ENCODE measurements at regions not wholly inside any gene's neighbourhood (a gene's known extent, or its start where the extent isn't known, plus 50 kb on each side); places are given as distances from the start of the nearest gene placed in this dataset.

- no peaks in the 10 kb centered on the region for H3K9me3 ChIP-seq
- ATAC-seq, result no peak
- intact Hi-C loops (cut with DNase I, micrococcal nuclease), result no loop called here
- DNase-seq, result no peak
- H3K4me1 ChIP-seq (ENCODE audit: low read depth), result no peaks in the 10 kb centered on the region
- no peak overlapping the region for H3K4me3 ChIP-seq
- TF ChIP-seq CTCF (IDR thresholded peaks at IDR 0.05), result no peak
- no peaks in the 10 kb centered on the region for H3K36me3 ChIP-seq (ENCODE audit: low read depth)
Measured at GRCh38 chr5:114686356-114686755, 324.5 kb downstream of the KCNN2 start.

- DNase-seq (no peak), ATAC-seq (no peak)
- intact Hi-C loops (cut with DNase I, micrococcal nuclease), result no loop called here
- Histone ChIP-seq H3K9me3 (no peaks in the 10 kb centered on the region), H3K4me1 (ENCODE audit: low read depth) (no peaks in the 10 kb centered on the region), H3K4me3 (no peak overlapping the region), H3K36me3 (ENCODE audit: low read depth) (no peaks in the 10 kb centered on the region)
- TF ChIP-seq CTCF (IDR thresholded peaks at IDR 0.05), result no peak
Measured at GRCh38 chr5:114678778-114679177, 316.9 kb downstream of the KCNN2 start.

GRCh38 chr5:114665551-114665950 lies 303.7 kb downstream of the KCNN2 start:
- ATAC-seq (no peak), DNase-seq (no peak)
- H3K9me3 ChIP-seq, result no peaks in the 10 kb centered on the region
- intact Hi-C loops (cut with DNase I, micrococcal nuclease), result no loop called here
- H3K4me1 ChIP-seq (ENCODE audit: low read depth), result no peaks in the 10 kb centered on the region
- no peak overlapping the region for H3K4me3 ChIP-seq
- H3K36me3 ChIP-seq (ENCODE audit: low read depth), result no peaks in the 10 kb centered on the region
- TF ChIP-seq CTCF (IDR thresholded peaks at IDR 0.05), result no peak

- Histone ChIP-seq H3K4me3 (no peak overlapping the region), H3K4me1 (ENCODE audit: low read depth) (no peaks in the 10 kb centered on the region), H3K36me3 (ENCODE audit: low read depth) (no peaks in the 10 kb centered on the region), H3K9me3 (no peaks in the 10 kb centered on the region)
- ATAC-seq (no peak), DNase-seq (no peak)
- intact Hi-C loops (cut with DNase I, micrococcal nuclease), result no loop called here
- no peak for TF ChIP-seq CTCF (IDR thresholded peaks at IDR 0.05)
Measured at GRCh38 chr5:114660791-114661190, 298.9 kb downstream of the KCNN2 start.

GRCh38 chr5:114658194-114658593 lies 296.3 kb downstream of the KCNN2 start:
- intact Hi-C loops (cut with DNase I, micrococcal nuclease), result no loop called here
- H3K4me1 ChIP-seq (ENCODE audit: low read depth), result no peaks in the 10 kb centered on the region
- H3K36me3 ChIP-seq (ENCODE audit: low read depth), result no peaks in the 10 kb centered on the region
- no peak for DNase-seq
- H3K4me3 ChIP-seq, result no peak overlapping the region
- ATAC-seq, result no peak
- no peak for TF ChIP-seq CTCF (IDR thresholded peaks at IDR 0.05)
- no peaks in the 10 kb centered on the region for H3K9me3 ChIP-seq

All from mucosa of descending colon (tissue), 3 donors.